H9 (cell line): ENCODE measurements at regions not wholly inside any gene's neighbourhood (a gene's known extent, or its start where the extent isn't known, plus 50 kb on each side); places are given as distances from the start of the nearest gene placed in this dataset.

ENCODE experiments used
- DNase-seq: peaks from one replicate; pipeline ENCODE4 v3.0.0-alpha.2; 2017
- H2AFZ ChIP-seq: one replicate; pipeline ENCODE4 v1.6.1; 2013; ENCODE audit warnings: mild to moderate bottlenecking, low read length, control low read depth, moderate library complexity
- H2AK5ac ChIP-seq: 2 replicates; pipeline ENCODE4 v1.6.1; 2013; ENCODE audit warnings: low read length, control low read depth, mixed read lengths; ENCODE audit not compliant: insufficient read length
- H2BK120ac ChIP-seq: one replicate; pipeline ENCODE4 v1.6.1; 2013; ENCODE audit warnings: low read depth, mild to moderate bottlenecking, low read length, control low read depth, inconsistent platforms; ENCODE audit not compliant: poor library complexity, severe bottlenecking
- H2BK12ac ChIP-seq: 2 replicates; pipeline ENCODE4 v1.6.1; 2013; ENCODE audit warnings: low read length, control low read depth, mixed read lengths, low read depth; ENCODE audit not compliant: insufficient read length
- H2BK15ac ChIP-seq: 2 replicates; pipeline ENCODE4 v1.6.1; 2013; ENCODE audit warnings: low read depth, low read length, control low read depth
- H2BK20ac ChIP-seq: one replicate; pipeline ENCODE4 v1.6.1; 2013; ENCODE audit warnings: low read depth, mild to moderate bottlenecking, low read length, control low read depth, inconsistent platforms; ENCODE audit not compliant: poor library complexity, severe bottlenecking
- H2BK5ac ChIP-seq: 2 replicates; pipeline ENCODE4 v1.6.1; 2013; ENCODE audit warnings: low read length, control low read depth, mixed read lengths; ENCODE audit not compliant: insufficient read length
- H3K14ac ChIP-seq: 2 replicates; pipeline ENCODE4 v1.6.1; 2013; ENCODE audit warnings: low read length, control low read depth; ENCODE audit not compliant: insufficient read depth
- H3K18ac ChIP-seq: 2 replicates; pipeline ENCODE4 v1.6.1; 2013; ENCODE audit warnings: low read depth, mild to moderate bottlenecking, mixed read lengths, low read length, control low read depth; ENCODE audit not compliant: insufficient read length
- H3K23ac ChIP-seq: 2 replicates; pipeline ENCODE4 v1.6.1; 2013; ENCODE audit warnings: low read length, control low read depth, mixed read lengths, low read depth; ENCODE audit not compliant: insufficient read length
- H3K23me2 ChIP-seq: 2 replicates; pipeline ENCODE4 v1.6.1; 2013; ENCODE audit warnings: low read depth, mild to moderate bottlenecking, mixed read lengths, low read length, control low read depth; ENCODE audit not compliant: insufficient read length, poor library complexity, severe bottlenecking
- H3K27ac ChIP-seq: 2 replicates; pipeline ENCODE4 v1.5.1; 2013; ENCODE audit warnings: low read length, control low read depth, mixed read lengths, low read depth; ENCODE audit not compliant: insufficient read length
- H3K27me3 ChIP-seq: 2 replicates; pipeline ENCODE4 v1.6.1; 2013; ENCODE audit warnings: low read length, control low read depth, inconsistent platforms; ENCODE audit not compliant: insufficient read depth
- H3K4ac ChIP-seq: 2 replicates; pipeline ENCODE4 v1.6.1; 2013; ENCODE audit warnings: low read depth, mild to moderate bottlenecking, control low read depth, inconsistent platforms, low read length, moderate library complexity
- H3K4me1 ChIP-seq: 2 replicates; pipeline ENCODE4 v1.6.1; 2013; ENCODE audit warnings: low read length, control low read depth, inconsistent platforms; ENCODE audit not compliant: insufficient read depth
- H3K4me2 ChIP-seq: 2 replicates; pipeline ENCODE4 v1.6.1; 2013; ENCODE audit warnings: low read length, control low read depth, mixed read lengths; ENCODE audit not compliant: insufficient read length, insufficient read depth
- H3K56ac ChIP-seq: 2 replicates; pipeline ENCODE4 v1.6.1; 2013; ENCODE audit warnings: low read depth, mild to moderate bottlenecking, mixed read lengths, low read length, control low read depth; ENCODE audit not compliant: insufficient read length
- H3K79me1 ChIP-seq: 2 replicates; pipeline ENCODE4 v1.6.1; 2013; ENCODE audit warnings: low read depth, mild to moderate bottlenecking, moderate library complexity, low read length, control low read depth, inconsistent platforms; ENCODE audit not compliant: insufficient read depth, poor library complexity, severe bottlenecking
- H3K79me2 ChIP-seq: 2 replicates; pipeline ENCODE4 v1.6.1; 2013; ENCODE audit warnings: low read length, control low read depth, inconsistent platforms; ENCODE audit not compliant: insufficient read depth
- H3K9ac ChIP-seq: 2 replicates; pipeline ENCODE4 v1.6.1; 2013; ENCODE audit warnings: low read length, control low read depth, mixed read lengths; ENCODE audit not compliant: insufficient read length; ENCODE audit errors: extremely low read depth
- H3K9me3 ChIP-seq: one replicate; pipeline ENCODE4 v1.6.1; 2013; ENCODE audit warnings: low read depth, low read length, inconsistent platforms; ENCODE audit not compliant: control insufficient read depth
- H3T11ph ChIP-seq: one replicate; pipeline ENCODE4 v1.6.1; 2013; ENCODE audit warnings: mild to moderate bottlenecking, low read length, control low read depth, inconsistent platforms
- H4K20me1 ChIP-seq: one replicate; pipeline ENCODE4 v1.6.1; 2013; ENCODE audit not compliant: control insufficient read depth, insufficient read length, insufficient read depth
- H4K5ac ChIP-seq: 2 replicates; pipeline ENCODE4 v1.6.1; 2013; ENCODE audit warnings: low read depth, mild to moderate bottlenecking, mixed read lengths, low read length, control low read depth; ENCODE audit not compliant: insufficient read length
- H4K8ac ChIP-seq: replicated peaks from 2 replicates; pipeline ENCODE4 v1.6.1; 2013; ENCODE audit warnings: low read length, control low read depth, mixed read lengths, low read depth; ENCODE audit not compliant: insufficient read length
- H4K91ac ChIP-seq: 2 replicates; pipeline ENCODE4 v1.6.1; 2013; ENCODE audit warnings: low read depth, mild to moderate bottlenecking, moderate library complexity, mixed read lengths, low read length, control low read depth; ENCODE audit not compliant: insufficient read length
- H3K27ac Mint-ChIP-seq, 3 experiments: 2 replicates in 2 of 3; 3 replicates in 1 of 3; pipeline ENCODE4 v1.8.0; 2020 to 2021; ENCODE audit warnings: mixed read lengths in 3 of 3, mild to moderate bottlenecking in 1 of 3, moderate library complexity in 1 of 3
- H3K27me3 Mint-ChIP-seq: 2 replicates; pipeline ENCODE4 v1.8.0; 2021; ENCODE audit warnings: low read depth, mild to moderate bottlenecking, moderate library complexity, mixed read lengths
- H3K36me3 Mint-ChIP-seq, 3 experiments: 2 replicates in 2 of 3; 3 replicates in 1 of 3; pipeline ENCODE4 v1.8.0; 2020 to 2021; ENCODE audit warnings: low read depth in 3 of 3, mixed read lengths in 3 of 3; ENCODE audit not compliant: insufficient read depth in 1 of 3
- H3K4me1 Mint-ChIP-seq, 2 experiments: 2 replicates each; pipeline ENCODE4 v1.8.0; 2020; ENCODE audit warnings: mixed read lengths in 2 of 2
- H3K4me3 Mint-ChIP-seq, 2 experiments: 2 replicates in 1 of 2; 3 replicates in 1 of 2; pipeline ENCODE4 v1.8.0; 2020 to 2021; ENCODE audit warnings: mild to moderate bottlenecking in 2 of 2, mixed read lengths in 2 of 2, moderate library complexity in 1 of 2
- H3K9me3 Mint-ChIP-seq, 2 experiments: 2 replicates in 1 of 2; 3 replicates in 1 of 2; pipeline ENCODE4 v1.8.0; 2020; ENCODE audit warnings: mild to moderate bottlenecking in 2 of 2, mixed read lengths in 2 of 2, moderate library complexity in 1 of 2
- WGBS: extraction: QIAGEN DNeasy Blood & Tissue Kit; methylation state at CpG from one replicate; pipeline ENCODE4 v1.1.7; 2013; ENCODE audit warnings: missing lambda C conversion rate, low lambda C conversion rate, mixed read lengths; ENCODE audit not compliant: insufficient read length; ENCODE audit errors: extremely low coverage; 5-methylcytosine and 5-hydroxymethylcytosine counted together
- TF ChIP-seq, protein P1 (sequence below): fragments of 200-600 bp; sonication (generic); conservative IDR thresholded peaks from 3 replicates; pipeline ENCODE4 v1.8.0; 2021; ENCODE audit warnings: antibody characterized with exemption, mild to moderate bottlenecking

DNA sequence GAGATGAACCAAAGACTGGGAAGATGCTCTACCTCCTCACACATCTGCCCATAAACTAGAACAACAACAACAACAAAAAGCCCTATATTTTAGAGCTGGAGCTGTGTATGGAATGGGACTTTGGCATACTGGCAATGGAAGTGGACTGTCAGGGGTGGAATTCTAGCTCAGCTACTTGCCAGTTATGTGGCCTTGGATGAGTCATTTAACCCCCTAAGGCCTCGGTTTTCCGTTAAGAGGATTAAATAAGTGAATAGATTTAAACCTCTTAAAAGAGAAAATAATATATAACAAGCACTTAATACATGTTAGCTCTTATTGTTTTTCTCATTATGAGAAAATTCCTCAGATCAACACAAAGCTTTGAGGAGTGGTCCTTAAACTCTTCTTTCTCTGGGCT is 195.0 kb downstream of the KIF18A start:
- no peak overlapping the region for H3K27ac ChIP-seq
- H3K18ac ChIP-seq: no peak overlapping the region
- no peak overlapping the region for H2BK120ac ChIP-seq
- no peak overlapping the region for H4K8ac ChIP-seq
- H2AK5ac ChIP-seq: no peak overlapping the region
- H3K14ac ChIP-seq: no peak overlapping the region
- TF ChIP-seq, protein P1, sequence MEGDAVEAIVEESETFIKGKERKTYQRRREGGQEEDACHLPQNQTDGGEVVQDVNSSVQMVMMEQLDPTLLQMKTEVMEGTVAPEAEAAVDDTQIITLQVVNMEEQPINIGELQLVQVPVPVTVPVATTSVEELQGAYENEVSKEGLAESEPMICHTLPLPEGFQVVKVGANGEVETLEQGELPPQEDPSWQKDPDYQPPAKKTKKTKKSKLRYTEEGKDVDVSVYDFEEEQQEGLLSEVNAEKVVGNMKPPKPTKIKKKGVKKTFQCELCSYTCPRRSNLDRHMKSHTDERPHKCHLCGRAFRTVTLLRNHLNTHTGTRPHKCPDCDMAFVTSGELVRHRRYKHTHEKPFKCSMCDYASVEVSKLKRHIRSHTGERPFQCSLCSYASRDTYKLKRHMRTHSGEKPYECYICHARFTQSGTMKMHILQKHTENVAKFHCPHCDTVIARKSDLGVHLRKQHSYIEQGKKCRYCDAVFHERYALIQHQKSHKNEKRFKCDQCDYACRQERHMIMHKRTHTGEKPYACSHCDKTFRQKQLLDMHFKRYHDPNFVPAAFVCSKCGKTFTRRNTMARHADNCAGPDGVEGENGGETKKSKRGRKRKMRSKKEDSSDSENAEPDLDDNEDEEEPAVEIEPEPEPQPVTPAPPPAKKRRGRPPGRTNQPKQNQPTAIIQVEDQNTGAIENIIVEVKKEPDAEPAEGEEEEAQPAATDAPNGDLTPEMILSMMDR: no peak
- H3K4me1 Mint-ChIP-seq: peaks cover 3 to 18% of the 10 kb centered on the region in 2 experiments
- no peak overlapping the region for H3K4me2 ChIP-seq
- no peaks in the 10 kb centered on the region for H3K27me3 ChIP-seq
- no peaks in the 10 kb centered on the region for H3K79me1 ChIP-seq
- no peak overlapping the region for H2BK20ac ChIP-seq
- H3K9ac ChIP-seq: no peak overlapping the region
- H3T11ph ChIP-seq: no peak overlapping the region
- H2BK15ac ChIP-seq: no peak overlapping the region
- no peak for DNase-seq
- H3K27ac Mint-ChIP-seq: no peak overlapping the region; a peak in 1 of 7 replicates
- H2BK12ac ChIP-seq: no peak overlapping the region
- H3K56ac ChIP-seq: no peak overlapping the region
- no peak overlapping the region for H3K4ac ChIP-seq
- H4K20me1 ChIP-seq: no peaks in the 10 kb centered on the region
- H3K4me3 Mint-ChIP-seq: no peak overlapping the region
- H3K4me1 ChIP-seq: no peaks in the 10 kb centered on the region
- WGBS: no CpG with 5 or more reads among the region's 2 CpGs
- H3K23ac ChIP-seq: no peak overlapping the region
- no peak overlapping the region for H4K91ac ChIP-seq
- no peak overlapping the region for H2BK5ac ChIP-seq
- H3K27me3 Mint-ChIP-seq: peaks cover 3% of the 10 kb centered on the region; the same call in 1 of the 2 replicates
- H3K79me2 ChIP-seq: no peaks in the 10 kb centered on the region
- H3K9me3 ChIP-seq: no peaks in the 10 kb centered on the region
- no peaks in the 10 kb centered on the region for H3K23me2 ChIP-seq
- H4K5ac ChIP-seq: no peak overlapping the region
- no peaks in the 10 kb centered on the region for H3K36me3 Mint-ChIP-seq
- no peaks in the 10 kb centered on the region for H3K9me3 Mint-ChIP-seq
- H2AFZ ChIP-seq: no peak overlapping the region
